Endothelial cell of umbilical vein (primary cell): ENCODE measurements at regions not wholly inside any gene's neighbourhood (a gene's known extent, or its start where the extent isn't known, plus 50 kb on each side); places are given as distances from the start of the nearest gene placed in this dataset.

Experiments
- BruUV-seq: library from RNA; stranded (reverse); fragments of 400-500 nt; replicated peaks from 2 replicates; lab custom pipeline; 2021; lab: Mats Ljungman, UMichigan
- CTCF ChIA-PET: fragments of 300-600, 350-600 bp; sonication (Branson Sonifier 250); formaldehyde crosslinking; loops from one replicate; lab custom pipeline; 2021; ENCODE audit warnings: antibody characterized with exemption, inconsistent platforms; lab: Charles Lee
- POLR2A ChIA-PET: fragments of 300-600, 350-600 bp; sonication (Branson Sonifier 250); formaldehyde crosslinking; loops from one replicate; lab custom pipeline; 2021; ENCODE audit warnings: antibody characterized with exemption, inconsistent platforms; lab: Charles Lee
- DNase-seq: peaks from one replicate; pipeline ENCODE4 v3.0.0-alpha.2; 2011; ENCODE audit warnings: low read depth, low spot score
- FAIRE-seq: peaks from 2 replicates; lab custom pipeline; 2011; peaks lifted over from hg19 to GRCh38; lab: Jason Lieb, UNC
- H2AFZ ChIP-seq: 2 replicates; pipeline ENCODE4 v1.6.0; 2012; ENCODE audit warnings: low read depth, low read length, control low read depth, inconsistent platforms
- H3K27ac ChIP-seq: 2 replicates; pipeline ENCODE4 v1.5.1; 2011; ENCODE audit warnings: low read depth, mild to moderate bottlenecking, control low read depth, low read length, moderate library complexity; ENCODE audit not compliant: insufficient read depth
- H3K27me3 ChIP-seq, 2 experiments: 2 replicates each; pipeline versions ENCODE4 v1.6.0 to v1.6.1; 2011; ENCODE audit warnings: low read length in 2 of 2, mixed read lengths in 1 of 2; ENCODE audit not compliant: control insufficient read depth in 2 of 2, insufficient read depth in 2 of 2
- H3K36me3 ChIP-seq, 2 experiments: 2 replicates in 1 of 2; 3 replicates in 1 of 2; pipeline ENCODE4 v1.5.1; 2011; ENCODE audit warnings: low read length in 2 of 2, mild to moderate bottlenecking in 1 of 2, moderate library complexity in 1 of 2; ENCODE audit not compliant: control insufficient read depth in 2 of 2, insufficient read depth in 2 of 2; ENCODE audit errors: extremely low read depth in 1 of 2
- H3K4me1 ChIP-seq: 3 replicates; pipeline ENCODE4 v1.5.1; 2011; ENCODE audit warnings: mild to moderate bottlenecking, low read length; ENCODE audit not compliant: control insufficient read depth, insufficient read depth; ENCODE audit errors: extremely low read depth
- H3K4me2 ChIP-seq: 2 replicates; pipeline ENCODE4 v1.6.1; 2011; ENCODE audit warnings: low read length, control low read depth, mixed read lengths; ENCODE audit not compliant: insufficient read depth
- H3K4me3 ChIP-seq, 3 experiments: fragments of 200-600 bp in 1 of 3; sonication (generic), shearing (Covaris generic) in 1 of 3; replicated peaks in 1 of 3; 2 replicates each; pipeline ENCODE4 v1.5.1; 2011 to 2016; ENCODE audit warnings: control low read depth in 3 of 3, low read length in 3 of 3, mild to moderate bottlenecking in 2 of 3, inconsistent platforms in 1 of 3, low read depth in 1 of 3, moderate library complexity in 1 of 3; ENCODE audit not compliant: insufficient read depth in 1 of 3
- H3K79me2 ChIP-seq: 2 replicates; pipeline ENCODE4 v1.6.0; 2012; ENCODE audit warnings: low read length, inconsistent platforms; ENCODE audit not compliant: control insufficient read depth, insufficient read depth
- H3K9ac ChIP-seq: replicated peaks from 2 replicates; pipeline ENCODE3; 2011; ENCODE audit warnings: low read length, control low read depth; ENCODE audit not compliant: insufficient read depth; ENCODE audit errors: extremely low read depth
- H3K9me1 ChIP-seq: replicated peaks from 3 replicates; pipeline ENCODE4 v1.6.0; 2011; ENCODE audit warnings: mild to moderate bottlenecking, low read length; ENCODE audit not compliant: control insufficient read depth, insufficient read depth; ENCODE audit errors: extremely low read depth
- H3K9me3 ChIP-seq: replicated peaks from 2 replicates; pipeline ENCODE4 v1.5.1; 2012; ENCODE audit warnings: low read length, inconsistent platforms; ENCODE audit not compliant: control insufficient read depth, insufficient read depth
- H4K20me1 ChIP-seq: replicated peaks from 2 replicates; pipeline ENCODE3; 2011; ENCODE audit warnings: mild to moderate bottlenecking, low read length; ENCODE audit not compliant: control insufficient read depth, insufficient read depth; ENCODE audit errors: extremely low read depth
- CTCF ChIP-seq, 2 donors: IDR thresholded peaks; 1 replicate in 1 of 2; 2 replicates in 1 of 2; pipeline ENCODE4 v1.5.1; 2011; ENCODE audit warnings: low read length in 2 of 2, mild to moderate bottlenecking in 2 of 2, moderate library complexity in 2 of 2, control low read depth in 1 of 2, inconsistent platforms in 1 of 2, low read depth in 1 of 2; ENCODE audit not compliant: insufficient read depth in 1 of 2; ENCODE audit errors: extremely low read depth in 1 of 2
- EZH2 ChIP-seq: IDR thresholded peaks from 2 replicates; pipeline ENCODE4 v1.6.1; 2012; ENCODE audit warnings: borderline replicate concordance, low read depth, mild to moderate bottlenecking, moderate library complexity, low read length, inconsistent platforms; ENCODE audit not compliant: severe bottlenecking
- FOS ChIP-seq: IDR thresholded peaks from 2 replicates; pipeline ENCODE4 v1.6.1; 2011; ENCODE audit warnings: mild to moderate bottlenecking, low read length, moderate library complexity, borderline replicate concordance; ENCODE audit not compliant: insufficient read depth
- GATA2 ChIP-seq: IDR thresholded peaks from 2 replicates; pipeline ENCODE4 v1.7.0; 2011; ENCODE audit warnings: low read depth, mild to moderate bottlenecking, moderate library complexity, mixed read lengths, low read length; ENCODE audit not compliant: insufficient read length, insufficient read depth
- JUN ChIP-seq: IDR thresholded peaks from 2 replicates; pipeline ENCODE4 v1.6.1; 2011; ENCODE audit warnings: borderline replicate concordance, low read depth; ENCODE audit not compliant: insufficient read length, insufficient read depth
- MYC ChIP-seq: IDR thresholded peaks from one replicate; pipeline ENCODE4 v1.6.1; 2011; ENCODE audit warnings: mild to moderate bottlenecking, low read depth, low read length
- POLR2A ChIP-seq: IDR thresholded peaks from 2 replicates; pipeline ENCODE4 v1.6.1; 2012; ENCODE audit warnings: low read depth, mild to moderate bottlenecking, control low read depth, low read length
- POLR2AphosphoS5 ChIP-seq: IDR thresholded peaks from 2 replicates; pipeline ENCODE4 v1.6.1; 2012; ENCODE audit warnings: low read depth, mild to moderate bottlenecking, control low read depth, low read length, moderate library complexity; ENCODE audit not compliant: insufficient read depth
- dilution Hi-C: fragments of 300-500 bp; cut with MboI; formaldehyde crosslinking; loops from one replicate; pipeline ENCODE4 v1.15.0; 2019; ENCODE audit warnings: low sequenced_read_pairs; ENCODE audit not compliant: extremely low pct_ligation_motif_present
- intact Hi-C: fragments of 100-400 bp; cut with micrococcal nuclease; formaldehyde crosslinking; loops from one replicate; pipeline ENCODE4 v1.10.0; 2022
- TF ChIP-seq, protein P1 (sequence below): IDR thresholded peaks from 2 replicates; pipeline ENCODE4 v1.6.1; 2011; ENCODE audit not compliant: insufficient read depth, insufficient read length

- no peak overlapping the region for H3K27ac ChIP-seq
- CTCF ChIA-PET, result interaction anchor here (1.5 kb wide), 1 partner anchor 13 kb away, joined by 4 read pairs; no protein-coding TSS in a partner anchor
These were observed 194.4 kb downstream of the KCNRG start for GRCh38 chr13:50209631-50210030.

More at GRCh38 chr13:50209631-50210030, 194.4 kb downstream of the KCNRG start:
- FAIRE-seq, result no peak
- Histone ChIP-seq H3K9ac (no peak overlapping the region), H2AFZ (no peak overlapping the region), H3K9me1 (no peaks in the 10 kb centered on the region), H3K9me3 (no peaks in the 10 kb centered on the region), H3K4me3 (no peak overlapping the region), H3K27me3 (no peaks in the 10 kb centered on the region), H3K36me3 (no peaks in the 10 kb centered on the region), H4K20me1 (no peaks in the 10 kb centered on the region), H3K4me2 (no peak overlapping the region), H3K79me2 (no peaks in the 10 kb centered on the region), H3K4me1 (peaks cover 10% of the 10 kb centered on the region)
- intact Hi-C loops, result loop anchor here (5.0 to 10.0 kb wide), 2 partner anchors 65 to 213 kb away; no protein-coding TSS in a partner anchor
- no peak for TF ChIP-seq JUN
- no peak for TF ChIP-seq MYC
- TF ChIP-seq POLR2A, result no peak
- TF ChIP-seq FOS, result no peak
- TF ChIP-seq, protein P1, sequence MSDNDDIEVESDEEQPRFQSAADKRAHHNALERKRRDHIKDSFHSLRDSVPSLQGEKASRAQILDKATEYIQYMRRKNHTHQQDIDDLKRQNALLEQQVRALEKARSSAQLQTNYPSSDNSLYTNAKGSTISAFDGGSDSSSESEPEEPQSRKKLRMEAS, result no peak
- no peak for TF ChIP-seq EZH2
- no peak for TF ChIP-seq GATA2
- no peak for TF ChIP-seq POLR2AphosphoS5
- TF ChIP-seq CTCF (IDR thresholded peaks at IDR 0.05; ENCODE audit: extremely low read depth in 1 of 2, insufficient read depth in 1 of 2, low read depth in 1 of 2, low read length in 2 of 2), result no peak
- POLR2A ChIA-PET, result no interaction called here
- dilution Hi-C loops, result no loop called here
- no peak for DNase-seq
- no TSS peak for BruUV-seq
